Esophagus muscularis mucosa (tissue), 4 donors: ENCODE measurements at regions not wholly inside any gene's neighbourhood (a gene's known extent, or its start where the extent isn't known, plus 50 kb on each side); places are given as distances from the start of the nearest gene placed in this dataset.

Experiments used
- CTCF ChIP-seq, 3 experiments: fragments of 200-600 bp in 2 of 3; fragments of 450-650 bp in 1 of 3; sonication (generic) in 2 of 3; IDR thresholded peaks; one replicate each; pipeline ENCODE4 v1.5.1; 2017 to 2019; ENCODE audit warnings: antibody characterized with exemption in 3 of 3, mild to moderate bottlenecking in 2 of 3, moderate library complexity in 1 of 3
- EP300 ChIP-seq: sonication (generic); formaldehyde crosslinking; IDR thresholded peaks from one replicate; pipeline ENCODE4 v1.6.1; 2017; ENCODE audit warnings: antibody characterized with exemption
- POLR2A ChIP-seq: fragments of 450-650 bp; IDR thresholded peaks from one replicate; pipeline ENCODE4 v1.6.1; 2017; ENCODE audit warnings: antibody characterized with exemption, moderate library complexity, mild to moderate bottlenecking, low read depth
- POLR2AphosphoS5 ChIP-seq, 2 donors: sonication (generic); formaldehyde crosslinking; IDR thresholded peaks; one replicate each; pipeline ENCODE4 v1.6.1; 2017; ENCODE audit warnings: antibody characterized with exemption in 2 of 2

GRCh38 chr5:93677359-93677891 lies 64.0 kb downstream of the POU5F2 start:
- TF ChIP-seq POLR2A (no peak), CTCF (IDR thresholded peaks at IDR 0.05) (no peak), POLR2AphosphoS5 (IDR thresholded peaks at IDR 0.05) (no peak), EP300 (no peak)
